GM18511 (cell line): ENCODE measurements at regions not wholly inside any gene's neighbourhood (a gene's known extent, or its start where the extent isn't known, plus 50 kb on each side); places are given as distances from the start of the nearest gene placed in this dataset.

ENCODE experiments used
- ATAC-seq: cut with Tn5 transposase; IDR thresholded peaks from one replicate; pipeline ENCODE4 v1.9.1; 2021; ENCODE audit warnings: mild to moderate bottlenecking, moderate library complexity; ENCODE audit not compliant: unreplicated experiment

- ATAC-seq = no peak
These were observed 141.0 kb upstream of the CIBAR2 start for GRCh38 chr16:85253084-85253941.

- ATAC-seq = no peak
These were observed 141.8 kb upstream of the CIBAR2 start for GRCh38 chr16:85254051-85254450.

DNA sequence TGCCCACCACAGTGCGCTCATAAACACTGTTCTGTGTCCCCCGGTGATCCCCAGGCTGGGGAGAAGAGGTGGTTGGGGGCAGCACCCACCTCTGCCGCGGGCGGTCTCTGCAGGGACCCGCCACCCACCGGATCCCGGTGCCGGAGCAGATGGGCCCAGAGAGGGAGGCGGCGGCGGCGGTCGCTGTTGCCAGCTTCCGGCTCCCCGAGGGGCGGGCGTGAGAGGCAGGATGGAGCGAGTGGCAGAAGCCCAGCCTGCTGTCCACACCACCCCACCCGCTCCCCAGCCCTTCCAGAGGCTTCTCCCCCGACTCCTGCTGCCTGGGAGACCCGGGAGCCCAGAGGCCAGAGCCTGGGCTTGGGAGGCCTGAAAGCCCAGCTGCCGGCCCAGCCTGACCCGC, 142.6 kb upstream of the CIBAR2 start:
- ATAC-seq = no peak

- ATAC-seq = no peak
These were observed 143.5 kb upstream of the CIBAR2 start for GRCh38 chr16:85255777-85256176.

- no peak for ATAC-seq
These were observed 144.0 kb upstream of the CIBAR2 start for GRCh38 chr16:85256190-85256739.

DNA sequence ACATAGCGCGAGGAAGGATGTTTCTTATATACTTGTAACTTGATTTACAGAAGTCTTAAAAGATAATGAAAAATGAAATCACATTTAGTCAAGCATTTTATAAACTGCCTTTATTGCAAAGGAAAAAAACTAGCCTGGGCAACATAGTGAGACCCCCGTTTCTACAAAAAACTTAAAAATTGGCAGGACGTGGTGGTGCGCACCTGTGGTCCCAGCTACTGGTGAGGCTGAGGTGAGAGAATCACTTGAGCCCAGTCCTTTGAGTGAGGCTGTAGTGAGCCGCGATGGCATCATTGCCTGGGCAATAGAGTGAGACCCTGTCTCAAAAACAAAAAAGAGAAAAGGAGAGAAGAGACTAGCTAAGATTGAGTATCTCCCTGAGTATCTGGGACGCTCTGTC, 145.2 kb upstream of the CIBAR2 start:
- no peak for ATAC-seq

GRCh38 chr16:85258166-85258565, 145.9 kb upstream of the CIBAR2 start:
- ATAC-seq = no peak

- no peak for ATAC-seq
These were observed 146.4 kb upstream of the CIBAR2 start for GRCh38 chr16:85258629-85259028.

DNA sequence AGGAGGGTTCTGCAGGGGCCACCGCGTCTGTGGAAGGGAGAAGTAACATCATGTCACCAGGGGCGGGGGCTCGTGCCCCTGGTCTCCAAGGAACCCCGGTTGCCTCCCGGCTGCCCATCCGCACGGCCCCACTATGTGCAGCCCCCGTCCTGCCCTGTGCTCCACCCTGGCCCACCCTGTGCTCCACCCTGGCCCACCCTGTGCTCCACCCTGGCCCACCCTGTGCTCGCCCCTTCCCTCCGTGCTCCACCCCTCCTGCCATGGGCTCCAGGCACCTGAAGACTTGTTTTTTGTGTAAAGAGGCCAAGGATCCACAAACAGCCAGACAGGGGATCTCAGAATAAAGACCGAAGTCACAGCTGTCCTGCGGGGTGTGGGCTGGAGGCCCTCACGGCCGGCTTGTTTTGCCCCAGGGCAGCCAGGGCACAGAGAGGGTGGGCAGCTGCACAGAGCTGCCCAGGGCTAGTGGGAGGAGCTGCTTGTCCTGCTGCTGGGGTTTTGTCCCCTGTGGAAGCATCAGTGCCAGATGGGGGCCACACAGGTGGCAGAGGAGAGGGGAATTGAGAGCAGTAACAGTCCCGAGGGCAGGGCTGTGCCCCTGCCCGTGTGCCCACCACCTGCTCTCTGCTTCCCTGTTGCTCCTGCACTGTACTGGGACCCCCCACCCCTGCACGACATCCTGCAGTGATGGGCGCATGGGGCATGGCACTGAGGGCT, 147.0 kb upstream of the CIBAR2 start:
- ATAC-seq = no peak

DNA sequence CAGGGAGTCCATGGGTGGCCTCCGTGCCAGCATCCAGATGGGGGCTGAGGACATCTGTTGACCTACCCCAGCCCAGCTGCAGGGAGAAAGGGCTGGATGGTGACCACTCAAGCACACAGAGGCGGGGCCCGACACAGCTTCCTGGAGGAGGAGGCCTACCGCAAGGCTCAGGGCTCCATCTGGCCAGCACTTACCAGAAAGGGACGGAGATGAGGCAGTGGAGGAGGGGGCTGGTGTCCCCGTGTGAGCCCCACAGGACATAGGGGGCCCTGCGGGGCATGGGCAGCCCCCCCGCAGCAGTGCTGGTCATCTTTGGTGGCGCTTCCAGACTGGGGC, 147.5 kb upstream of the CIBAR2 start:
- no peak for ATAC-seq

GRCh38 chr16:85261204-85261603, 148.9 kb upstream of the CIBAR2 start:
- no peak for ATAC-seq

DNA sequence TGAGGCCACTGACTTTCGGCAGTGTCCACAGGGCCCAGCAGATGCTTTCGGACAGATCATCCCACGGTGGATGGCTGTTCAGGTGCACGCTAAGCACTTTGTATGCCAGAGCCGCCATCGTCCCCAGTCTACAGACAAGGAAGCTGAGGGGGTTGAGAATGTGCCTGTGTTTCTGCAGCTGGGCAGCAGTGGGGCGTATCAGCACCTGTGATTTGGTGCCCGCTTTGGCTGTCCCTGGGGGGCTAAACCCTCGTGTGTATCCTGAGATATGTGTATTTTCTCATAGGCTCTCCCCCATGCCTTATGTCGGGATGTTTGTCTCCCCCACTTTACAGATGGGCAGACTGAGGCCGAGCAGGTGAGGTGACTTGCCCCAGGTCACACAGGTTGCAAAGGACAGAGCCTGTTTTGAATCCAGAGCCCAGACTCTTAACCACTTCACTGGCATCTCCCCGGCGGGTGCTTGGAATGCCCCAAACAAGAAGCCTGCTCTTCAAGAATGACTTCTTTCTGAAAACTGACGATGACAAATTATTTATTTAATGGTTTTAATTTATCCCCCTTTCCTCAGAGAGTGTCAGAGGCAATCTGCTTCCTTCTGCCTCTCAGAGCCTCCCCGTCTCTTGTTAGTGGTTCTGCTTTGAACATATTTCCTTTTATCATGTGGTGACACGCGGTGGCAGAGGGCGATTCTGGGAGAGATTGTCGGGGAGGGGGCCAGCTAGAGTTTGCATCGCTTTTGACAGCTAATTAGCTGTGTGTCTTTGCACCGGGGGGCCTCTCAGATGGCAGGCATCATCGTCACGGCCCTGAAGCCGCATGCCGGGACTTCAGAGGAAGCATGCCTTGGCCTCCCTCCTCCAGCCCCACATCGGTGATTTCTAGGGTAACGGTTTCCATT, 149.6 kb upstream of the CIBAR2 start:
- ATAC-seq = no peak

DNA sequence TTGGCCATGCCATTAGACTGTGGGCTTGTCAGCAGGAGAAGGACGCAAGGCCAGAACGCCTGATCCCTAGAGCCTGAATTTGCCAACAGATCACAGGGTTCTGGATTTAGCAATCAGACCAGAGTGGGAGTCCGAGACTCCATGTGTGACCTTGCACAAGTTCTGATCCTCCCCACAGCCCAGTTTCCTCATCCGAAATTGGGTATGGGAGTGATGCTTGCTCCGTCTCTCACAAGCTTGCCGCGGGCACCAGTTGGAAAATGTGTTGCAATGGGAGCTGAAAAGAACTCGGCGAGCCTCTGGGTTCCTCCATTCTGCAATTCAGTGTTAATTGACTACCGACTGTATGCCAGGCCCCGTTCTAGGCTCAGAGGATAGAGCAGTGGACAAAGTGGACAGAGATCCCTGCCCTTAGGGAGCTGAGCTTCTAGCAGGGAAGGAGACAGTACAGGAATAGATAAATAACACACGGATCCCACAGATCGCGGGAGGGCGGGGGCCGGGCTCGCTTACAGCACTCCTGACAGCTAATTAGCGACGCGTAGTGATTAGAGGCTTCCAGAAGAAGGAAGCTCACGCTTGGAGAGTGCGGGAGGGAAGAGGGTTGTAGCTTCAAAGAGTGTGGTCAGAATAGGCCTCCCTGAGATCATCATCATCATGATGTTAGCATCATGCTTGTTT, 150.4 kb upstream of the CIBAR2 start:
- ATAC-seq = no peak

GRCh38 chr16:85263239-85263585, 150.9 kb upstream of the CIBAR2 start:
- ATAC-seq = no peak

GRCh38 chr16:85264752-85265151, 152.5 kb upstream of the CIBAR2 start:
- ATAC-seq = no peak

- no peak for ATAC-seq
These were observed 153.0 kb upstream of the CIBAR2 start for GRCh38 chr16:85265161-85265784.

- ATAC-seq = no peak
These were observed 153.5 kb upstream of the CIBAR2 start for GRCh38 chr16:85265810-85266209.

DNA sequence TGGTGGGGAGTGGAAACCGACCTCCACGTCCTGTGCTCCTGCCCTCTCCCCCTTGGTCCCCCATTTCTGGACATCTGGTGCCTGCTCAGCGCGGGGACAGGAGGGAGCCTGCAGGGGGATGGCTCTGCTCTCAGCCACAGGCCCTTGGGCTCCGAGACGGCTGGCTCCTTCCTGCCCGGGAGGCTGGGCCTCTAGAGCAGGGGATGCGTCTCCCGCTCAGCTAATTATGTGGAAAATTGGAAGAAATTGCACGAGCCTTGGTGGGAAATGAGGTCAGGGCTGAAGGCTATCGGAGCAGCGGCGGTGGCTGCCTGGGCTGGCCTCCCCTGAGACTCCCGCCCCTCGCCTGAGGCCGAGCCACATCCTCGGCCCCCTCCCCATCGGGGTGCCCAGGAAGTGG, 154.6 kb upstream of the CIBAR2 start:
- ATAC-seq = no peak

DNA sequence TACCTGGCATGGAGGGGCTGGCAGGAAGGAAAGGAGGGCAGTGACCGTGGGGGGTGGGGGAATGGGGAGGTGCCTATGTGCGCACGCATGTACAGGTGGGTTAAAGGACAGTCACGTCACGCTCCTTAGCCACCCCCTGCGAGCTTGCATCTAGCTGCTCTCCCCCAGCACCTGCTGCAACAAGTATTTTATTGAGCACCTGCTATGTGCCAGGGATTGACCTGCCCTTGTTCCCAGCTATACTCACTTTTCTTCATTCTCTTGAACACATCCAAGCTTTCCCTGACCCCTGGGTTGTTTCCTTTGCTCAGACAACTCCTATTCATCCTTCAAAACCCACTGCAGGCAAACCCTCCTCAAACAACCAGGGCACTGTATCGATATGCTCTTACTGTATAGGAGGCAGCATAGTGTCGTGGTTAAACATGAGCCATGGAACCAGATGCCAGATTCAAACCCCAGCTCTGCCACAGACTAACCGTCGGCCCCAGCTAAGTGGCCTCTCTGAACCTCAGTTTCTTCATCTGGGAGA, 155.2 kb upstream of the CIBAR2 start:
- ATAC-seq = no peak

- ATAC-seq = no peak
These were observed 156.9 kb upstream of the CIBAR2 start for GRCh38 chr16:85269165-85269564.
